PFSK-1 (cell line): ENCODE measurements at regions not wholly inside any gene's neighbourhood (a gene's known extent, or its start where the extent isn't known, plus 50 kb on each side); places are given as distances from the start of the nearest gene placed in this dataset.

Experiments
- FOXP2 ChIP-seq: optimal IDR thresholded peaks from 2 replicates; pipeline ENCODE3; 2011; ENCODE audit warnings: borderline replicate concordance, control low read depth, inconsistent platforms; ENCODE audit not compliant: insufficient read depth; ENCODE audit errors: extremely low read length, extremely low read depth
- POLR2AphosphoS5 ChIP-seq: IDR thresholded peaks from 2 replicates; pipeline ENCODE4 v1.6.1; 2012; ENCODE audit warnings: low read depth, mild to moderate bottlenecking, control low read depth, low read length, moderate library complexity
- REST ChIP-seq, 2 experiments: IDR thresholded peaks; 2 replicates each; pipeline versions ENCODE4 v1.6.1 to v1.8.0; 2011 to 2012; ENCODE audit warnings: low read depth in 2 of 2, low read length in 2 of 2, control low read depth in 1 of 2, inconsistent platforms in 1 of 2, mild to moderate bottlenecking in 1 of 2, moderate library complexity in 1 of 2; ENCODE audit not compliant: insufficient read depth in 1 of 2
- SIN3A ChIP-seq: IDR thresholded peaks from 2 replicates; pipeline ENCODE4 v1.6.1; 2012; ENCODE audit warnings: mild to moderate bottlenecking, low read length, moderate library complexity, borderline replicate concordance; ENCODE audit not compliant: insufficient read depth
- TAF1 ChIP-seq: IDR thresholded peaks from 2 replicates; pipeline ENCODE4 v1.6.1; 2012; ENCODE audit warnings: low read length, control low read depth, borderline replicate concordance; ENCODE audit not compliant: insufficient read depth

- TF ChIP-seq REST (IDR thresholded peaks at IDR 0.05; ENCODE audit: insufficient read depth in 1 of 2, low read depth in 2 of 2, low read length in 2 of 2), result no peak
- no peak for TF ChIP-seq POLR2AphosphoS5
Observed at GRCh38 chr7:115840702-115841101, 189.9 kb downstream of the TFEC start.

GRCh38 chr7:115838829-115839228 is 191.7 kb downstream of the TFEC start:
- TF ChIP-seq POLR2AphosphoS5 (no peak), REST (IDR thresholded peaks at IDR 0.05; ENCODE audit: insufficient read depth in 1 of 2, low read depth in 2 of 2, low read length in 2 of 2) (no peak), TAF1 (no peak), FOXP2 (no peak), SIN3A (no peak)

GRCh38 chr7:115831371-115831770 is 199.2 kb downstream of the TFEC start:
- TF ChIP-seq POLR2AphosphoS5 (no peak), SIN3A (no peak), REST (IDR thresholded peaks at IDR 0.05; ENCODE audit: insufficient read depth in 1 of 2, low read depth in 2 of 2, low read length in 2 of 2) (no peak), TAF1 (no peak), FOXP2 (no peak)

- TF ChIP-seq FOXP2, result no peak
- no peak for TF ChIP-seq TAF1
- TF ChIP-seq REST (IDR thresholded peaks at IDR 0.05; ENCODE audit: insufficient read depth in 1 of 2, low read depth in 2 of 2, low read length in 2 of 2), result no peak
- TF ChIP-seq SIN3A, result no peak
- TF ChIP-seq POLR2AphosphoS5, result no peak
Observed at GRCh38 chr7:115827305-115828045, 203.1 kb downstream of the TFEC start.

GRCh38 chr7:115825456-115826115 is 205.0 kb downstream of the TFEC start:
- no peak for TF ChIP-seq REST (IDR thresholded peaks at IDR 0.05; ENCODE audit: insufficient read depth in 1 of 2, low read depth in 2 of 2, low read length in 2 of 2)
- TF ChIP-seq SIN3A, result no peak
- TF ChIP-seq TAF1, result no peak
- TF ChIP-seq FOXP2, result no peak
- no peak for TF ChIP-seq POLR2AphosphoS5
